CD4-positive, alpha-beta T cell treated with Interleukin-4 for 1 hour (primary cell): ENCODE measurements at regions not wholly inside any gene's neighbourhood (a gene's known extent, or its start where the extent isn't known, plus 50 kb on each side); places are given as distances from the start of the nearest gene placed in this dataset.
A peak's percentile ranks its signal among the peaks of the same experiment; 100 is the strongest.
"Not testable (repeated sequence)": the region's sequence is repeated elsewhere in the genome, so short reads cannot be mapped to it uniquely, and the experiment has no call there.

Source experiments
- DNase-seq, 2 donors: peaks; one replicate each; pipeline ENCODE4 v3.0.0-alpha.2; 2020 to 2022

DNA sequence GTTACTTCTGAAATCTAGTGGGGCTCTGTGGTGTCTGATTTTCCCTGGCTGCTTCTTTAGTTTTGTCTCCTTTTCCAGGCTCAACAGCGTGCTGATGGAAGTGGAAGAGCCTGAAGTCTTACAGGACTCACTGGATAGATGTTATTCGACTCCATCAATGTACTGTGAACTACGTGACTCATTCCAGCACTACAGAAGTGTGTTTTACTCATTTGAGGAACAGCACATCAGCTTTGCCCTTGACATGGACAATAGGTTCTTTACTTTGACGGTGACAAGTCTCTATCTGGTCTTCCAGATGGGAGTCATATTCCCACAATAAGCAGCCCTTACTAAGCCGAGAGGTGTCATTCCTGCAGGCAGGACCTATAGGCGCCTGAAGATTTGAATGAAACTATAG is 51.1 kb downstream of the NBPF8 start:
- not testable (repeated sequence) for DNase-seq

DNA sequence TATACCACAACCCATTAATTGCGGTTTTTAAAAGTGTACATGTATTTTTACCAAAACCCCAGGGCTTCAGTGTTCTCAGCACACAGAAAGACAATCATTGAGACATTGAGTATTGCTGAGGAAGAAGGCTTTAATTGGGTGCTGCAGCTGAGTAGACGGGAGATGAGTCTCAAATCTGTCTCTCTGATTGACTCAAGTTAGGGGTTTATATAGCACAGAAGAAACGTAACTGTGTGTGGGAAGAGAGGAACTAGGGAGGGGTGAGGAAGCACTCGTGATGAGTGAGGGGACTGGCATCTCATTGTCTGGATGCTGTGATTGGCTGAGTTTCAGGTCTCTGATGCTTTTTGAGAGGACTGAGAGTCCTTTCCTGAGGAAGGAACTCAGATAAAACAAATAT is 62.8 kb downstream of the NBPF8 start:
- DNase-seq: not testable (repeated sequence)

DNA sequence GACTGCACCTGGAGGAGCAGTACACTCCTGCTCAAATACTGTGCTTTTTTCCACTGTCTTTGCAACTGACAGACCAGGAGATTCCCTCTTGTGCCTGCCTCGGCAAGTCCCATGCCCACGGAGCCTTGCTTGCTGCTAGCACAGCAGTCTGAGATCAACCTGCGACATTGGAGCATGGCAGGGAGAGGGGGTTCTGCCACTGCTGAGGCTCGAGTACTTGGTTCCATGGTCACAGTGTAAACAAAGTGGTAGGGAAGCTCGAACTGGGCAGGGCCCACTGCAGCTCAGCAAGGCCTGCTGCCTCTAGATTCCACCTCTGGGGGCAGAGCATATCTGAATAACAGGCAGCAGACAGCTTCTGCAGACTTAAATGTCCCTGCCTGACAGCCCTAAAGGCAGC is 63.6 kb downstream of the NBPF8 start:
- not testable (repeated sequence) for DNase-seq

DNA sequence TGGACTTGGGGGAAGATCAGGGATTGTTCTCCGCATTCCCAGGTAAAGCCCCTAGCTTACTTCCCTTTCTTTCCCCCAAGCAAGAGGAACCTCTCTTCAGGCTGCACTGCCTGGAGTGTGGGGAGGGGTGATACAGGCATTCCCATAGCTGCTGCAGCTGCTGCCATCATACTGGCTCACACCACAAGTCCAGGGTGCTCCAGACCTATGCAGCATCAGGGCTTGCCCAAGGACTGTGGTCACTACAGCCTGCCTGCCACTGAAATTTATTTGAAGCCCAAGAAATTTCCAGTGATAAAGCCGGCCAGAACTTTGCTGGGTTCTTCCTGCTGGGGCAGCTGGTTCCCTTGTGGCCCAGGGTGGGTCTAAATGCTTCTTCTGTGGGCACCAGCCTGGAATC is 72.7 kb downstream of the NBPF8 start:
- DNase-seq: not testable (repeated sequence)

DNA sequence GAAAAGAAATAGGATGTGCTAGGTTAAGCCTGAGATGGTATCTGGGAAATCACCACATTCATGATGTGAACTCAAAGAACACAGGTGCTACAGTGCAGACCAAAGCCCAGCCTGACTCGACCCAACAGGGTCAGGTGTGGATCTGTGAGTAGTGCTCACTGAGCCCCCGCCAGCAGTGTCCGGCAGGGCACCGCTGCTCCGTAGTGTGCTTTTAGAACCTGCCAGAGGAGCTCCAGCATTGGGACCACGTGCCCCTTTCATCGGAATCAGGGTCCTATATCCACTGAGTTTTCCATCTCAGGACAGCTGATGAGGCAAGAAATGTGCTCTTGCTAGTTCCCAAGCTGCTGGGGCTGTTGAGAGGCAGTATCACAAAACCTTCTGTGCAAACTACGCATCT is 74.4 kb downstream of the NBPF8 start:
- DNase-seq: not testable (repeated sequence)

DNA sequence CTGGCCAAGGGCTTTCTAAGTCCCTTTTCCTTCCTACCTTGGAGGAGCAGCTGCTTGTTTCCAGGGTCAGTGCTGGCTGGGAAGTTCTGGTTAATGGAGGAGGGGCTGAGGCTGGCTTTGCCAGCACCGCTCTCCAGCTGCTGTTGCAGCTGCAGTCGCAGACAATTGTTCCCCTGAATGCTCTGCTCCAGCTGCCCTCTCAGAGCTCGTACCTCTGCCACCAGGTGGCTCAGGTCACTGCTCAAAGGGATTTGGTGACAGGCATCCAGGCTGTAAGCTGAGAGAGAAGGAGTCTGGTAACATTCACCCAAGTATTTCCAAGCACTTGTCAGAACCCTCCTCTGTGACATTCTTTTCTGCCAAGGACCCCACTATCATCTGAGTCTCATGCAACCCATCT is 82.3 kb downstream of the NBPF8 start:
- not testable (repeated sequence) for DNase-seq

DNA sequence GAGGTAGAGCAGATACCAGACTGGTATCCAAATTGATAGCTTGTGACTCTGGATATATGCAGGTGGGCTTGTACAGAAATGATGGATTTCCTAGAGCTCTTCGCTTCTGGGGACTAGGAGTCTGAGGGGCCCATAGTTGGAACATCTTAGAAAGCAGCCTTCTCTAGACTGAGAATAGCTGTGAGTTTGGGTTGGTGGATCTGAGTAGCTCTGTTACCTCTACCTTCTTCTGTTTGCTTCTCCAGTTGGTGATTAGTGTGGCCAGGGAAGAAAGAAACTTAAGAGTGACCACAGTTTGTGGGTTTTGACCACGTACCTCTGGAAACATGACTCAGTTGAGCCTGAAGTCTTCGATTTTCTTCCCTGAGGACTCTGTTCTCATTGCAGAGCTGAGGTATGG is 88.4 kb downstream of the NBPF8 start:
- not testable (repeated sequence) for DNase-seq

DNA sequence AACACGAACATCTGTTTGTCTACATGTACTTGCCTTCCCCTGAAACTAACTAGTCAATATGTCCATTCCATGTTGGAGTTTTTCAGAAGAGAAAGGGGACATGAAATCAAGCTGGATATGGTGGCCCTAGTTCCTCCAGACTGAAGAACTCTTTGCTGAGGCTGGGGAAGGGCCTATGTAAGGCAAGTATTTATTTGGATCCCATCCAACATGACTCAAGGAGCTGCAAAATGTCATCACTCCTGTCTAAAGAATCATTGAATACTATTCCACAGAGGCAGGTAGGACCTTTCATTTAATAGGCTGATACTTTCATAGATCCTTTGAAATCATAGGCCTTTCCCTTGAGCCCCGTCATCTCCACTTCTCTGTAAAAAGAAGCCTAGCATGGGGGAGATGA is 91.5 kb downstream of the NBPF8 start:
- not testable (repeated sequence) for DNase-seq

DNA sequence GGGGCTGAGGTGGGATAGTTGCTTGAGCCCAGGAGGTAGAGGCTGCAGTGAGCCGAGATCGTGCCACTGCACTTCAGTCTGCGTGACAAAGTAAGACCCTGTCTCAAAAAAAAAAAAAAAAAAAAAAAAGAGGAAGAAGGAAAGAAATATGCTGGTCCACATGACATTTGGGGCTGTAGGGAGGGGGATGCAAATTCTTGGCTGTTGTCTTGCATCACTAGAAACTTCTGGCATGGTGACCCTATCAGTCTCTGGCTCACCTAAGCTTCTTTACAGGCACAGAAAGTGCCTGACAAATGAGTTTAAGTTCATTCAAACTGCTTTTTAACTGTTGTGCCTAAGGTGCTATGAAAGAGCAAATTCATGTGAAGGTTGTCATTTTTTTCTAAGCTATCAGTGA is 93.5 kb downstream of the NBPF8 start:
- not testable (repeated sequence) for DNase-seq

DNA sequence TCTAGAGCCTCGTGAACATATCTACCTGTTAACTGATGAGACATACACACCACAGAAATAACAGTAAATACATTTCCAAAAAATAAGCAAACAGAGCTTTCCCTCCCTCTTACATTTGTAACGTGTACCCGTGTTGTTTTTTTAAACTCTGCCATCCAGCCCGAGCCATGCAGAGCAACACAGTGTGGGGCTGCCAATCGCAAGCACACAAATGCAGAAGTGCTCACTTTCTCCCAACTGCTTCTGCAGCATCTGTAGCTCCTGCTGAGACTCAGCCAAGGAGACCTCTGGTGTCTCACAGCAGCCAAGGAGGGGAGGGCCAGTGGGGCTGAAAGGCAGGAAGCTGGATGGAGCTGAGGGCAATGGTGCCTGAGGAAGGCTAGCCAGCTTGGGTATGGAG is 94.4 kb downstream of the NBPF8 start:
- DNase-seq: not testable (repeated sequence)

DNA sequence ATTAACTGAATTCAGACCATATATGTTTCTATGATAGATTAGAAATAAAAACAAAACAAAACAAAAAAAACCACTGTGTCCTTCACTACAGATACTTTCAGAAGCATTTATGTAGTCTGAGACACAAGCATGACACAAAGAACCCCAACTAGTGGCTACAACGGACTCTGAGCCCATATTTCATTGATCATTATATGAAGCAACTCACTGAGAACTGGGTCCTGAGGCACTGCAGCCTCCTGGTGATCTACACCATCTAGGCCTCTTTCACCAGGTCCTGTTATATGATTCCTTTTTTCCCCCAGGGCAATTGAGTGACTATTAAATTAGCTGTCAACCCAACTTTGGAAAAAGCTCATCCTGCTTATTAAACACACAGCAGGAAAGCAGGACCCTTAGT is 98.3 kb downstream of the NBPF8 start:
- DNase-seq: not testable (repeated sequence)

DNA sequence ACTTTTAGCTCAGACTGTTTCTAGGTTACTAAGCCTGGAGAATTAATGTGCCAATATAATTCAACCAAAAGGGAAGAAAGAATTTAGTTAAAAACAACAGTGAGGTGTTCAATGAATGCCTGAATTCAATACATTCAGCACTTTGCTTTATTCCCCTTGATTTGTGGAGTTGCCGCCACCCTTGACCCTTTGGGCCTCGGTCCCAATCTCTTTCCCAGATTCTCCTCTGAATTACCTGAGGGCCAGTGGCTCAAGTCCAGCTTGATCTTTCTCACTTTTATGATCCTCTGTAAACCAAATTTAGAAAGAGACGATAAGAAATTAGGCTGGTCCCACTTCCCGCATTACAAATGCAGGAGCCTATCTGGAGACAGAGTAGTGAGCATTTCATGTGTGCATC is 98.7 kb downstream of the NBPF8 start:
- not testable (repeated sequence) for DNase-seq

DNA sequence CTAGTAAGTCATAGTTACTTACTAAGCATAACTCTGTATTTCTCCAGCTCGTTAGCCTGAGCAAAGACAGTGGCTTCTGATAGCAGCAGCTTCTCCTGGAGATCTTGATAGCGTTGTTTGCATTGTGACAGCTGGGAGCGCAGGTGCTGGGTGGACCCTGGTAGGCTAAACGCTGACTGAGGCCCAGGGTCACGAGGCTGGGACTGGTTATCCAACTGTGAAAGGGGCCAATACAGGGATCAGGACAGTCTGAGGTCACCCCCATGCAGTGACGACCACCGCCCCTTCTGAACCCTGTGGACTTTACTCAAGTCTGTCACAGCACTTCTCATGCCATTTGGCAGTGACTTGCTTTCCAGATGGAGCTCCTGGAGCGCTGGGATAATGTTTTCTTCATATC is 104.4 kb downstream of the NBPF8 start:
- not testable (repeated sequence) for DNase-seq

DNA sequence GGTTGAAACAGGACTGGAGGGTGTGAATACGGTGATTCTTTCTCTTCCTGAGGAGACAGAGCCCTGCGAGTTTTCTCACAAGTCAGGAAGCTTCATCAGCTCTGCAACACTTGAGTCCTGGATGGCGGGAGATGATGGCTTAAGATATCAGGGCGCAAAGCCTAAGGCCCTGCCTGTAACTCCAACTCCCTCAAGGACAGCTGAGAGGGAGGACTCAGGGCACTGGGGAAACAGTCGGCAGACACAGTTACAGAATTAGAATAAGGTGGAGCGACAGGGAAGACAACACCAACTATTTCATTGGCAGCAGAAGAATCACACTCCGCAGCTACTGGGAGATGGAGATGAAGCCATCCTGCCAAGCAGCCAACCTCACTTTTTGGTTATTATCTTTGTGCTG is 109.6 kb downstream of the NBPF8 start:
- DNase-seq: not testable (repeated sequence)

DNA sequence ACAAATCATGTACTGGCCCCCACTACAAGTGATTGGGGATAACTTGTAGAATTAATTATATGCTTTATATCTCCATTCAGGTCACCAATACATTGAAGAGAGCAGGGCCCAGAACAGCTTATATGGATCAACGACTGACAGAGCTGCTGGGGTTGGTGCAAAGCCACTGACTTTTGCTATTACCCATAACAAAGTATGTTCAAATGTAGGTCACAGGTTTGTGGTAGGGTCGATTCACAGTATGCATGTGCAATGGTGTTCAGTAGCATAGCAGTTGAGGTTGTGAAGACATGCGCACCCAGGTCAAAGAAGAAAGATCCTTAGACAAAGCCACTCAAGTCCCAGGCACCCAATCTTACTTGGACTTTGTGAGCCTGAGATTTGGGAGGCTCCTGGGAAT is 110.6 kb downstream of the NBPF8 start:
- peak in 1 of 2 donors; percentile 4 for DNase-seq

DNA sequence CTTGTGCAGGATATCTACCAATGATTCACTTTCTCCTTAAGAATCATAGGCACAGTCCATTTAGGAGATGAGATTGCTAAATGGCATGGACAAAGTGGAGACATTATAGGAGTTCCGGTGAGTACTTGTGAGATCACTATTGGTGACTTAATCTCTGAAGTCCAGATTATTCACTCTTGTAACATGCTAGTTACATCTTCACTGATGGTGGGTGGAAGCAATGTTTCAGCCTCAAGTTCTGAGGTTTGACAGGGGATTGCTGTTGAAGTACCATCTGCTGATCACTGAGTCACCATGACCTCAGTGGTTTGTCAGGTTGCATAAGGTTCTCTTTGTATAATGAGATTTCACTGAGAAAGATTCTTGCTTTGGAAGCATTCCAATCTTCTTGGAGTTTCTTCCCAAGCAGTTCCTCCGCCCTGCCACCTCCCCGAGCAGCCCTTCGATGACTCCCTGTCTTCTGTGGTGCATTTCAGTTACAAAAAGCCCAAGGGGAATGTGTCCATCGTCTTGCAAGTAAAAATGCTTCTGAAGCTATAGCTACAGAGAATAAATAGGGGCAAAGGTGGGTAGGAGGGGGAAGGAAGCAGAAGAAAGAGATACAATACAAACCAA is 114.7 kb downstream of the NBPF8 start:
- DNase-seq: not testable (repeated sequence)

DNA sequence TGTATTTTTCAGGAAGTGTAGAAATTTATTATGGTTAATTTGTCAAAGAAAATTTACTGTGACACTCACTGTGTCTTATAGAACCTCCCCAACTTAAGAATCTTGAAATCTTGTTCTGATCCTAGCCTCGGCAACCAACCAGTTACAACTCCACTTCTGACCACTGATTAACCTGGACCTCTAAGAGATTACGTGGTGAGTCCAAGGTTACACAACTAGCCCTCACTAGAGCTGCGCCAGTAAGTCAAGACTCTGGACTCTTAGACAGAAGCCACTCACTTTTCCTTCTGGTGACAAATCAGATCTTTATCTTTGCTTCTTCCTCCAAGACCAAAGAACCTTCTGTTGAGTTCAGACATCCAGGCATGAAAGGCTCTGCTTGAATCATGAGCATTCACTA is 116.6 kb downstream of the NBPF8 start:
- not testable (repeated sequence) for DNase-seq

DNA sequence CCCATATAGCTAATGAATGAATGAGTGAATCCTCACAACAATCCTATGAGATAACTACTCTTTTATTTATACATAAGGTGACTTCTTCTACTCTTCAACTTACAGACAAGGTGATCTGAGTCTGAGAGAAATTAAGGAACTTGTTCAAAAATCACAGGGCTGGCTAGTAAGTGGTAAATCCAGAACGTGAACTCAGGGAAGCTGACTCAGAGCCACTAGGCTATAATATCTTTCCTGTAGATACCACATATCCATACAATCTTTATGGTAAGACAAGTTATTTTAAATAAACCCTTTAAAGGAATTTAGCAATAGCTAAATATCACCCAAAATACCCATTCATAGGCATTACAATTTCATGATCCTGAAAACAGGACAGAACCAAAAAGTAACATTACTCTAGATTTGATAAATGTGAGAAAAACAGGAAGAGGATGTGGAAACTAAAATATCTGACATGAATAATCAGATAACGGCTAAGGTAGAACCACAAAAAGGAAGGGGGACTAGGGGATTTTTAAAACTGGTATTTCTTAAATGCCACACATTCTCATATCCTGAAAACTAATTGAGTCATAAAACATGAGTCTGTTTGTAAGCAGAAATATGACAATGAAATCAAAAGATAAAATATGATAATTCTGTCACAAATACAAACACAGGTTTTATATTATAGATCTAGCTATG is 119.7 kb downstream of the NBPF8 start:
- DNase-seq: peak in 1 of 2 donors; percentile 61

DNA sequence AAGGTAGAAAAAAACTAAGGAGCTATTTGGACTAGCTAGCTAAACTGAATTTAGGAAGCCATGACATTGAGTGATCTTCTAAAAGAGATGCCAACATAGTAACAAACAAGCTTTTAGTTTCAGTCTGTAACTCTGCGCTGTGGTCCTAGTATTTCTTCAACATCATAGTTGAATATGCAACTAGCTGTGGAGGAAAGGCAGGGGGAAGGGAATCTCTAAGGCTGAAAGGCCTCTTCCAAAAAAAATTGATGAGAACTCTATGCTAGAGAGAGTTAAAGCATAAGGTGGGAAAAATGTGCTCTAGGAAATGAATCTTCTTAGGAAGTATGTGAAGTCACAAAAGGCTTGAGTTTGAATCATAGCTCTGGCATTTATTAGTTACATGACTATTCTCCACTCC is 120.2 kb downstream of the NBPF8 start:
- peak in 1 of 2 donors; percentile 27 for DNase-seq

DNA sequence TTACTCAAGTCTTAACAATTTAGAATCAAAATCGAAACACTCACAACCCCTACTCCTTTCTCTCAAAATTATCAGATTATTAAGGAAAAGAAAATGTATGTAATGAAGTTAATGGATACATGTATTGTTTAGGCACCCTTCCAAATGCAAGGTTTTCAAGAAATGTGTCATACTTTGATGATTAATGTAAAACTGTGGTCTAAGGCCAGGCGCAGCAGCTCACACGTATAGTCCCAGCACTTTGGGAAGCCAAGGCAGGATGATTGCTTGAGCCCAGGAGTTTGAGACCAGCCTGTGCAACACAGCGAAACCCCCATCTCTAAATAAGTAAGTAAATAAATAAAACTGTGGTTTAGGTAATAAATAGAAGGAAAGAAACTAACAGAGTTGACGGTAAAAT is 126.6 kb downstream of the NBPF8 start:
- not testable (repeated sequence) for DNase-seq

DNA sequence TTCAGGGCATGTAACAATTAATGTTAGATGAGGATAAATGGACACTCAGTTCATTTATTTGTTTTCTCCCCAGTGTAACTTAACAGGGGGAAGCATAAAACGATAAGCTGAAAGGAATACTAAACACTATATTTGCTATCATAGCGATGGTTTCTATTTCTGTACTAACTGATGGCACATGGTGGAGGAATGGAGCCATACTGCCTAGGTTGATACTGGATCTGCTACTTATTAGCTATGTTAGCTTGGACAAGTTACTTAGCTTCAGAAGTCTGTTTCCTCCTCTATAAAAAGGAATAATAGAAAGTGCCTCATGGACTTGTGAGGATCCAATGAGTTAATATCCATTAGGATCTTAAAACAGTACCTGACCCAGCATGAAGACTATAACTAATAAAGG is 127.5 kb downstream of the NBPF8 start:
- DNase-seq: not testable (repeated sequence)

DNA sequence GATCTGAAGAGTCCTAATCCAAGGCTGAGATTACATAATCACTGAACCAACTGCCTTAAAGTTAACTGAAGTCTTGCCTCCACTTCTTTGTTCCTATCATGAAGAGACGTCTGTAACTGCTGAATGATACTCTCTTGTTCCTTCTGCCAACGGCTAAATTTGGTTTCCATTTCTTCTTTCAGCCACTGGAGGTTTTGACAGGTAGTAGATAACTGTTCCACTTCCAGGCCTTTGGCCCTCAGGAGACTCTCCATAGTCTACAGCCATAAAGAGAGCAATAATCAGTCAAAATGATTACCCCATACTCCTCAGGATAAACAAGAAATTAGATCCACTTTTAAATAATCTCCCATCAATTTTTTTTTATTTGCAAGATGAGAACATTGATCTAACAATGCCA is 128.1 kb downstream of the NBPF8 start:
- DNase-seq: not testable (repeated sequence)

DNA sequence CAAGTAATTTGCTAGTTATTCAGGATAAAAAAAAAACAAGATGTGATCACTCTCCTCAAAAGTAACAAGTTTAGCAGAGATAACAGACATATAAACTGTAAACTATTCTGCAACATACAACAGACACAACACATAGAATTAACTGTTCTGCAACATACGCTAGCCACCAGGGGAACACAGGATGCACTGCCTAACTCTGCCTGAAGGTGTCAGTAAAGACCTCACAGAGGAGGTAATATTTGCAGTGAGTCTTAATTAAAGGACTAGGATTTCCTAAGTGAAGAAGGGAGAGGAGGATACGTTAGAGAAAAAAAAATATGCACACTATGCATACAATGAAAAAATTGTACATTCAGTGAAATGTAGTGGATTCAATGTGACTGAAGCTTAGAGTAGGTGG is 129.6 kb downstream of the NBPF8 start:
- DNase-seq: peak; percentile 81 to 86

DNA sequence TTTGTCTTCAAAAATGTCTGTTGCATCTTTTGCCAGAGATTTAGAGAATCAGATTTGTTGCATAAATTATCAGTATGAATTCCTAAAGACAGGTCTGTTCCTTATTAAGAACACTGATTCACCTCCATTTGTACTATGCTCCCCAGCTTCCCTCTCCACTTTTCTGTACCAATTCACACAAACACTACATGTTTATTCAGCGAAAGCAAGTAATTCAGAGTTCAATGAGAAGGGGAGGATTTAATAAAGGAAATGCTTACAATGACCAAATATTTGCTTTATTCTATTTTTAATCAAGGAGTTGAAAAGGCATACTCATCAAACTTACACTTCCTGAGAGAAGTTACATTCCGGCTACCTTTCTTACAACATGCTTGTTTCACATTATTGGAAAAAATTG is 135.5 kb downstream of the NBPF8 start:
- DNase-seq: not testable (repeated sequence)

DNA sequence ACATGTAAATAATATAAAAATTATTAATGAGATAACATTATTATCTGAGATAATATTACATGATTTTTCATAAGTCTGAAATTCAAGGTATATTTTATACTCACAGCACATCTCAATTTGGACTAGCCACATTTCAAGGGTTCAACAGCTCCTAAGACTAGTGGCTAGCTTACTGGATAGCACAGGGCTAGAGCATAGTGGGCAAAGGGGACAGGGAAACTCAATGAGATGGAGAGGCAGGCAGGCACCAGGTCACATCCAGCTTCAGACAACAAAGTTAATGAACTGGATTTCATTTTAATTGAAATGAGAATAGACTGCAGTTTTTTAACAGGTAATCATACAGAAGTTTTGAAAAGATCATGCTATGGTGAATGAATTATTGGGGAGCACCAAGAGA is 137.4 kb downstream of the NBPF8 start:
- not testable (repeated sequence) for DNase-seq
